Astrocyte of the cerebellum (primary cell): ENCODE measurements at regions not wholly inside any gene's neighbourhood (a gene's known extent, or its start where the extent isn't known, plus 50 kb on each side); places are given as distances from the start of the nearest gene placed in this dataset.

Source experiments
- DNase-seq: peaks from one replicate; pipeline ENCODE4 v3.0.0-alpha.2; 2011; ENCODE audit warnings: low read depth
- H3K4me3 ChIP-seq: 2 replicates; pipeline ENCODE4 v1.5.1; 2011; ENCODE audit warnings: mild to moderate bottlenecking, low read depth, low read length, moderate library complexity
- in situ Hi-C: cut with HindIII; loops from 2 replicates; pipeline ENCODE4 v1.10.0; 2017; ENCODE audit warnings: low sequenced_read_pairs
- TF ChIP-seq, protein P1 (sequence below): IDR thresholded peaks from 2 replicates; pipeline ENCODE4 v1.5.1; 2012; ENCODE audit warnings: low read length, low read depth, moderate library complexity, mild to moderate bottlenecking; ENCODE audit errors: missing control alignments

DNA sequence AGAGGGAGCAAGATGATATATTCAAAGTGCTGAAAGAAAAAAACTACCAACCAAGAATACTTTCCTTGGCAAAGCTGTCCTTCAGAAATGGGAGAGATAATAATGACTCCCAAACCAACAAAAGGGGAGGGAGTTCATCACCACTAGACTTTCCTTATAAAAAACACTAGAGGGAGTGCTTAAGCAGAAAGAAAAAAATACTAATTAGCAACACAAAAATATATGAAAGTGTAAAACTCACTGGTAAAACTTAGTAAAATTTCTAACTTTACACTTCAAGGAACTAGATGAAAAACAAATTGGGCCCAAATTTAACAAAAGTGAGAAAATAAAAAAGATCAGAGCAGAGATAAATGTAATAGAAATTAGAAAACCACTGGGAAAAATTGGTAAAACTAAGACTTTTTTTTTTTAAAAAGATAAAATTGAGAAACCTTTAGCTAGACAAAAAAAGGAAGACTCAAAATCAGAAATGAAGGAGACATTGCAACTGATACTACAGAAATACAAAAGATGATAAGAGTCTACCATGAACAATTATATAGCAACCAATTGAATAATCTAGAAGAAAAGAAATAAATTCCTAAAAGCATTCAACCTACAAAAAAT is 60.4 kb upstream of the FAR2 start:
- no peak for DNase-seq
- H3K4me3 ChIP-seq: no peak overlapping the region
- in situ Hi-C loops: no loop called here
- TF ChIP-seq, protein P1, sequence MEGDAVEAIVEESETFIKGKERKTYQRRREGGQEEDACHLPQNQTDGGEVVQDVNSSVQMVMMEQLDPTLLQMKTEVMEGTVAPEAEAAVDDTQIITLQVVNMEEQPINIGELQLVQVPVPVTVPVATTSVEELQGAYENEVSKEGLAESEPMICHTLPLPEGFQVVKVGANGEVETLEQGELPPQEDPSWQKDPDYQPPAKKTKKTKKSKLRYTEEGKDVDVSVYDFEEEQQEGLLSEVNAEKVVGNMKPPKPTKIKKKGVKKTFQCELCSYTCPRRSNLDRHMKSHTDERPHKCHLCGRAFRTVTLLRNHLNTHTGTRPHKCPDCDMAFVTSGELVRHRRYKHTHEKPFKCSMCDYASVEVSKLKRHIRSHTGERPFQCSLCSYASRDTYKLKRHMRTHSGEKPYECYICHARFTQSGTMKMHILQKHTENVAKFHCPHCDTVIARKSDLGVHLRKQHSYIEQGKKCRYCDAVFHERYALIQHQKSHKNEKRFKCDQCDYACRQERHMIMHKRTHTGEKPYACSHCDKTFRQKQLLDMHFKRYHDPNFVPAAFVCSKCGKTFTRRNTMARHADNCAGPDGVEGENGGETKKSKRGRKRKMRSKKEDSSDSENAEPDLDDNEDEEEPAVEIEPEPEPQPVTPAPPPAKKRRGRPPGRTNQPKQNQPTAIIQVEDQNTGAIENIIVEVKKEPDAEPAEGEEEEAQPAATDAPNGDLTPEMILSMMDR: peak; percentile 35
